AG09309 (cell line): ENCODE measurements at regions not wholly inside any gene's neighbourhood (a gene's known extent, or its start where the extent isn't known, plus 50 kb on each side); places are given as distances from the start of the nearest gene placed in this dataset.

ENCODE experiments used
- DNase-seq: peaks from one replicate; pipeline ENCODE4 v3.0.0-alpha.2; 2010; ENCODE audit warnings: low read depth
- H3K4me3 ChIP-seq: 2 replicates; pipeline ENCODE4 v1.5.1; 2011; ENCODE audit warnings: mild to moderate bottlenecking, low read depth, low read length, moderate library complexity; ENCODE audit not compliant: control insufficient read depth
- TF ChIP-seq, protein P1 (sequence below): IDR thresholded peaks from 2 replicates; pipeline ENCODE4 v1.5.1; 2011; ENCODE audit warnings: mild to moderate bottlenecking, low read depth, low read length, inconsistent platforms; ENCODE audit not compliant: insufficient read depth, control insufficient read depth; ENCODE audit errors: missing control alignments

- TF ChIP-seq, protein P1, sequence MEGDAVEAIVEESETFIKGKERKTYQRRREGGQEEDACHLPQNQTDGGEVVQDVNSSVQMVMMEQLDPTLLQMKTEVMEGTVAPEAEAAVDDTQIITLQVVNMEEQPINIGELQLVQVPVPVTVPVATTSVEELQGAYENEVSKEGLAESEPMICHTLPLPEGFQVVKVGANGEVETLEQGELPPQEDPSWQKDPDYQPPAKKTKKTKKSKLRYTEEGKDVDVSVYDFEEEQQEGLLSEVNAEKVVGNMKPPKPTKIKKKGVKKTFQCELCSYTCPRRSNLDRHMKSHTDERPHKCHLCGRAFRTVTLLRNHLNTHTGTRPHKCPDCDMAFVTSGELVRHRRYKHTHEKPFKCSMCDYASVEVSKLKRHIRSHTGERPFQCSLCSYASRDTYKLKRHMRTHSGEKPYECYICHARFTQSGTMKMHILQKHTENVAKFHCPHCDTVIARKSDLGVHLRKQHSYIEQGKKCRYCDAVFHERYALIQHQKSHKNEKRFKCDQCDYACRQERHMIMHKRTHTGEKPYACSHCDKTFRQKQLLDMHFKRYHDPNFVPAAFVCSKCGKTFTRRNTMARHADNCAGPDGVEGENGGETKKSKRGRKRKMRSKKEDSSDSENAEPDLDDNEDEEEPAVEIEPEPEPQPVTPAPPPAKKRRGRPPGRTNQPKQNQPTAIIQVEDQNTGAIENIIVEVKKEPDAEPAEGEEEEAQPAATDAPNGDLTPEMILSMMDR: no peak
- DNase-seq: no peak
- H3K4me3 ChIP-seq: no peak overlapping the region
Observed at GRCh38 chr5:143546394-143546793, 142.9 kb upstream of the NR3C1 start.

DNA sequence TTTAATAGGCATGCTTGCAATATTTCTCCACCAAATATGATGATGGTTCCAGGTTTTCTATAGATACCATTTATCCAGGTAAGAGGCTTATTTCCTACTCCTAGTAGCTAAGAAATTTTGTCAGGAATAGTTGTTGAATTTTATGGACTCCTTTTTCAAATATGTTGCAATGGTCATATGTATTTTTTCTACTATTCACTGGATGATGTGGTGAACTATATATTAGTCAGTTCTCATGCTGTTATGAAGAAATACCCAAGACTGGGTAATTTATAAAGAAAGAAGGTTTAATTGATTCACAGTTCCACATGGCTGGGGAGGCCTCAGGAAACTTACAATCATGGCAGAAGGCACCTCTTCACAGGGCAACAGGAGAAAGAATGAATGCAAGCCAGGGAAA, 141.1 kb upstream of the NR3C1 start:
- no peak overlapping the region for H3K4me3 ChIP-seq
- no peak for DNase-seq
- TF ChIP-seq, protein P1: no peak

- DNase-seq: no peak
- no peak overlapping the region for H3K4me3 ChIP-seq
- TF ChIP-seq, protein P1: no peak
Observed at GRCh38 chr5:143543358-143544255, 140.1 kb upstream of the NR3C1 start.

GRCh38 chr5:143542798-143543144, 139.3 kb upstream of the NR3C1 start:
- DNase-seq: no peak
- H3K4me3 ChIP-seq: no peak overlapping the region

GRCh38 chr5:143541943-143542797, 138.7 kb upstream of the NR3C1 start:
- DNase-seq: no peak
- H3K4me3 ChIP-seq: no peak overlapping the region
- TF ChIP-seq, protein P1: no peak

More at GRCh38 chr5:143542798-143543144, 139.3 kb upstream of the NR3C1 start:
- TF ChIP-seq, protein P1: no peak

- DNase-seq: no peak
- no peak overlapping the region for H3K4me3 ChIP-seq
- TF ChIP-seq, protein P1: no peak
Observed at GRCh38 chr5:143539742-143540141, 136.3 kb upstream of the NR3C1 start.
